Karpas-422 (cell line): ENCODE measurements at regions not wholly inside any gene's neighbourhood (a gene's known extent, or its start where the extent isn't known, plus 50 kb on each side); places are given as distances from the start of the nearest gene placed in this dataset.

Experiments
- DNase-seq: peaks from one replicate; pipeline ENCODE4 v3.0.0-alpha.2; 2015
- H2AFZ ChIP-seq: fragments of 200-600 bp; sonication (generic); 2 replicates; pipeline ENCODE4 v1.6.1; 2014; ENCODE audit warnings: antibody characterized with exemption, low read length, mixed read lengths
- H3K27ac ChIP-seq: fragments of 200-600 bp; sonication (generic); 2 replicates; pipeline ENCODE4 v1.5.1; 2014; ENCODE audit warnings: mild to moderate bottlenecking, low read length, moderate library complexity
- H3K27me3 ChIP-seq: fragments of 200-600 bp; sonication (generic); 2 replicates; pipeline ENCODE4 v1.6.1; 2014; ENCODE audit warnings: low read length, mixed read lengths
- H3K36me3 ChIP-seq: fragments of 200-600 bp; sonication (generic); 2 replicates; pipeline ENCODE4 v1.6.1; 2014; ENCODE audit warnings: low read length, mixed read lengths; ENCODE audit not compliant: insufficient read depth
- H3K4me1 ChIP-seq: fragments of 200-600 bp; sonication (generic); 2 replicates; pipeline ENCODE4 v1.6.1; 2014; ENCODE audit warnings: mild to moderate bottlenecking, low read length, mixed read lengths
- H3K4me2 ChIP-seq: fragments of 200-600 bp; sonication (generic); 2 replicates; pipeline ENCODE4 v1.6.1; 2014; ENCODE audit warnings: low read length, low read depth, mild to moderate bottlenecking; ENCODE audit not compliant: poor library complexity, severe bottlenecking
- H3K4me3 ChIP-seq: fragments of 200-600 bp; sonication (generic); 2 replicates; pipeline ENCODE4 v1.5.1; 2014; ENCODE audit warnings: mild to moderate bottlenecking, antibody characterized with exemption, low read length, mixed read lengths
- H3K79me2 ChIP-seq: fragments of 200-600 bp; sonication (generic); 2 replicates; pipeline ENCODE4 v1.6.1; 2014; ENCODE audit warnings: mild to moderate bottlenecking, low read length, mixed read lengths
- H3K9ac ChIP-seq: fragments of 200-600 bp; sonication (generic); 2 replicates; pipeline ENCODE4 v1.6.0; 2014; ENCODE audit warnings: low read length
- H3K9me2 ChIP-seq: fragments of 200-600 bp; sonication (generic), shearing (Covaris generic); replicated peaks from 2 replicates; pipeline ENCODE4 v1.6.0; 2014; ENCODE audit warnings: mild to moderate bottlenecking, low read length, moderate library complexity; ENCODE audit not compliant: insufficient read depth
- H3K9me3 ChIP-seq: fragments of 300-700, 200-600 bp; sonication (generic); 2 replicates; pipeline ENCODE4 v1.6.1; 2014; ENCODE audit warnings: low read length, mixed read lengths
- H4K20me1 ChIP-seq: fragments of 200-600 bp; sonication (generic); 2 replicates; pipeline ENCODE4 v1.6.1; 2014; ENCODE audit warnings: mild to moderate bottlenecking, antibody characterized with exemption, low read length, low read depth; ENCODE audit not compliant: insufficient read depth

DNA sequence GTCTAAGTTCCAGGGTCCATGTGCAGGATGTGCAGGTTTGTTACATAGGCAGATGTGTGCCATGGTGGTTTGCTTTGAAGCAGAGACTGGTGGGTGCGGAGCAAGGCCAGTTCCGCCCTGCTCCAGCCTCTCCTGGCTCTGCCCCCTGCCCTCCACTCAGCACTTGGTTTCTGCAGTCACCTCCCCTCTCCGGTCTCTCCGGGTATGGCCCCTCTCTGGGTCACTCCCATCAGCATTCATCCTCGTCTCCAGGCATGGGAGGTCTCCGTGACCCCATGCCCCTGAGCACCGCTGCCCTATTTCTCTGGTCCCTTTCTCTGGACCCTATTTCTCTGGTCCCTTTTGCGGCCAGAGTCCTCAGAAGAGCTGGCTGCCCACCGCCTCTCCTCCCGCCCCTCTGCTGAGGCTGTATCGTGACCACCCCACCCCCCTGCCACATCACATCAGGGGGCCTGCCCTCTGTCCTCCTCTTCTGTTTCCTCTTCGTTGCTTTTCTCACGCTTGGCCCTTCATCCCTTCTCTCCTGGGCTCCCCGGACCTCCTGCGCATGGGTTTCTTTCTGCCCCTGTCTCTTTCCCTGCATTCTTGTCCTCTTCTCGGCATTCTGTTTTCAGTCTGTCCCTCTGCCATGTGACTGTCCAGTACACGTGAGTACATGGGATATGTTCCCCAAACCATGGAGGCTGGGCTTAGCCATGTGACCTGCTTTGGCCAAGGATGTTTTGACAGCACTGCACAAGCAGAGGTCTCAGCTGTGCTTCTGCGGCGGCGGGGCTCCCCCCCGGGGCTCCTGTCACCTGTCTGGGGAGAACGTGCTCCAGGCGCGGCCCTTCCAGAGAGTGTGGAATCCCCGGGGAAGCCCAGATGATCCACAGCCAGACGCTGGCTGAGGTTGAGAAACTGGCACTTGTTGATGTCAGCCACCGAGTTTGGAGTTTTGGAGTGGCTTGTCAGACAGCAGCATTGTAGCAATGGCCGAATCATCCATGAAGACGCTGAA is 54.4 kb upstream of the C1orf174 start:
- no peak overlapping the region for H3K9ac ChIP-seq
- H3K27me3 ChIP-seq = no peaks in the 10 kb centered on the region
- DNase-seq = no peak
- H3K4me1 ChIP-seq = no peaks in the 10 kb centered on the region; the same call in 1 of the 2 replicates
- no peaks in the 10 kb centered on the region for H3K36me3 ChIP-seq
- no peak overlapping the region for H3K4me3 ChIP-seq
- no peak overlapping the region for H3K4me2 ChIP-seq
- no peaks in the 10 kb centered on the region for H3K9me3 ChIP-seq
- no peak overlapping the region for H3K27ac ChIP-seq
- no peaks in the 10 kb centered on the region for H3K9me2 ChIP-seq
- H2AFZ ChIP-seq = no peak overlapping the region
- H4K20me1 ChIP-seq = no peaks in the 10 kb centered on the region
- no peaks in the 10 kb centered on the region for H3K79me2 ChIP-seq

DNA sequence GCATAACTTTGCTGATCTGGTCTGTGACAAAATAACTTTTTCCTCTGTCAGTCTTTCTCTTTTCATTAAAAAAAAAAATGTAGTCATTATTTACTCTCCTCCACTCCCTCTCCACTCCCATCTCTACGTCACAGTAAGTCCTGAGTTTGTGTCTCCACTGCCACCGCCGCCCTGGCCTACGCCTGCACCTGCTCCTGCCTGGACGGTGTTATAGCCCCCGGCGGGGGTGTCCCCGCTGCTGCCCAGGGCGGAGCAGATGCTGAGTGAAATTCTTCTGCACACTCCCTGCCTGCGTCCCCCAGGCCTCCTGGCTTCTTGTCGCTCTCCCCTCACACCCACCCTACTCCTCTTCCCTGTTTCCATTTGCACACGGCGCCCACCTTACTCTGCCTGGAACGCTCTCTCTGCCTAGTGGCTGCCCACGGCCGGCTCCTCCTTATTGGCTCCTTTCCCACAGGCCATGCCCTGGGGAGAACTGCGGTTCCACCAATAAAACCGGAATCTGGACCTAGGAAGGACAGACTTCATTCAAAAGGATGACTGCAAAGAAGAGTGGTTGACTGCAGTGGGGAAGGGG is 55.2 kb upstream of the C1orf174 start:
- no peaks in the 10 kb centered on the region for H3K9me2 ChIP-seq
- H2AFZ ChIP-seq = no peak overlapping the region
- H3K79me2 ChIP-seq = no peaks in the 10 kb centered on the region
- no peak overlapping the region for H3K27ac ChIP-seq
- H3K4me2 ChIP-seq = no peak overlapping the region
- H4K20me1 ChIP-seq = no peaks in the 10 kb centered on the region
- no peak overlapping the region for H3K4me3 ChIP-seq
- no peaks in the 10 kb centered on the region for H3K36me3 ChIP-seq
- H3K9me3 ChIP-seq = no peaks in the 10 kb centered on the region
- H3K4me1 ChIP-seq = no peaks in the 10 kb centered on the region; the same call in 1 of the 2 replicates
- no peaks in the 10 kb centered on the region for H3K27me3 ChIP-seq
- DNase-seq = no peak
- no peak overlapping the region for H3K9ac ChIP-seq

DNA sequence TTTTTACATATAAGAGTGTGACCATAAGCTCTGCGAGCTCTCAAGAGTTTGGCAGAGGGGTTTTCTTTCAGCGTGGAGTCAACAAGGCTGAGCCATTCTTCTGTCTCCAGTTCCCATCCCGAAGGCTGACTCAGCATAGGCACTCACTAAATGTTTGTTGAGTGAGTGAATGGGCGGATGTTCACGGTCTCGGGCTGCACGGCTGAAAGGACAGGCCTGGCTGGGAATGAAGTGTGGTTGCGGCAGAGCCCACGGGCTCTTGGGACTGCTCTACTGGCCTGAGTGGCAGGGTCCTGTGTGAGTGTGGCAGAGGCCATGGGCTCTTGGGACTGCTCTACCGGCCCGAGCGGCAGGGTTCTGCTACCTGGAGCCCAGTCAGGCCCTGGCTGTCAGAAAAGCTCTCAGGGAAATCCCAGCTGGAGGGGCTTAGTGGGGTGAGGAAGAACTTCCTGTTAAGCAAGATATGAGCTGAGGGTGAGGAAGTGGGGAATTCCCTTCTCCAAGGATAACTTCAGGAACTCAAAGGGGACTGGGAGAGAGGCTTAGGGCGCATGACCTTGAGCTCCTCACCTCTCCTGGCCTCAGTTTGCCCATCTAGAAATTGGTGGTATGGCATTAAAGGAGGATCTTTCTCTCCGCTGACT is 56.6 kb upstream of the C1orf174 start:
- Histone ChIP-seq H3K27ac (no peak overlapping the region), H3K4me2 (no peak overlapping the region), H3K27me3 (no peaks in the 10 kb centered on the region), H3K79me2 (no peaks in the 10 kb centered on the region), H3K4me3 (no peak overlapping the region), H3K4me1 (no peaks in the 10 kb centered on the region; the same call in 1 of the 2 replicates), H3K9ac (no peak overlapping the region), H3K9me3 (no peaks in the 10 kb centered on the region), H2AFZ (no peak overlapping the region), H3K36me3 (no peaks in the 10 kb centered on the region), H4K20me1 (no peaks in the 10 kb centered on the region), H3K9me2 (no peaks in the 10 kb centered on the region)
- DNase-seq = no peak

DNA sequence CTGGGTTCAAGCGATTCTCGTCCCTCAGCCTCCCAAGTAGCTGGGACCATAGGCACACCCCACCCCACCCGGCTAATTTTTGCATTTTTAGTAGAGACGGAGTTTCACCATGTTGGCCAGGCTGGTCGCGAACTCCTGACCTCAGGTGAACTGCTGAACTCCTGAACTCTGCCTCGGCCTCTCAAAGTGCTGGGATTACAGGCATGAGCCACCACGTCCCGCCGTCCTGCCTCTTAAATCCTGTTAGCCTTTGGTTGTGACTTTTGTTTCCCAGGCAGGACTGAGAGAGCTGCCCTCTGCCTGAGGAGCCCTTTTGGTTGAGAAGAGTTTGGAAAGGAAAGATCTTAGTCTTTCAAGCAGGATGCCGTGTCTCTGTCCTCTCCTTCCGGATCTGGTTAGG is 59.3 kb upstream of the C1orf174 start:
- Histone ChIP-seq H3K9me2 (no peaks in the 10 kb centered on the region), H4K20me1 (no peaks in the 10 kb centered on the region), H3K27ac (no peak overlapping the region), H3K36me3 (no peaks in the 10 kb centered on the region), H3K9me3 (no peaks in the 10 kb centered on the region), H3K4me1 (no peaks in the 10 kb centered on the region; the same call in 1 of the 2 replicates), H3K27me3 (no peaks in the 10 kb centered on the region), H3K79me2 (no peaks in the 10 kb centered on the region), H3K9ac (no peak overlapping the region), H3K4me2 (no peak overlapping the region), H2AFZ (no peak overlapping the region), H3K4me3 (no peak overlapping the region)
- no peak for DNase-seq

DNA sequence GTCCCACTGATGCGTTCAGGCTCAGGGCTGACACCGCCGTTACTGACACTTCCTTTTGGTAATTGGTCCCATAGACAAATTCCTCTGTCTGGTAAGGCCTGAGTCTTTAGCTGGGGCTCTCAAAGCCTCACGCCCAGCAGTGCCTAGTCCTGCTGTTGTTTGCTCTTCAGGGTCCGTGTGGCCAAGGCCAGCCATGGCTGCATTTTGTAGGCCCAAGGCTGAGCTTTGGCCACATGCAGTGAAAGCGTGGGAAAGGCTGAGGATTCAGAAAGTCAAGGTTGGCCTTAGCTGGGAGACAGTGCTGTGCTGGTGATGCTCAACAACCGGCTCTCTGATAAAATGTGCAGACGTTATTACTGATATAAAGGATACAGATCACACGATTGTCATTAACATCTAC is 63.5 kb upstream of the C1orf174 start:
- Histone ChIP-seq H3K4me2 (no peak overlapping the region), H3K79me2 (no peaks in the 10 kb centered on the region), H3K27ac (no peak overlapping the region), H3K9me3 (no peaks in the 10 kb centered on the region), H3K36me3 (no peaks in the 10 kb centered on the region), H3K27me3 (no peaks in the 10 kb centered on the region), H3K9me2 (no peaks in the 10 kb centered on the region), H2AFZ (no peak overlapping the region), H3K4me3 (no peak overlapping the region), H4K20me1 (no peaks in the 10 kb centered on the region), H3K9ac (no peak overlapping the region), H3K4me1 (no peaks in the 10 kb centered on the region)
- DNase-seq = no peak

DNA sequence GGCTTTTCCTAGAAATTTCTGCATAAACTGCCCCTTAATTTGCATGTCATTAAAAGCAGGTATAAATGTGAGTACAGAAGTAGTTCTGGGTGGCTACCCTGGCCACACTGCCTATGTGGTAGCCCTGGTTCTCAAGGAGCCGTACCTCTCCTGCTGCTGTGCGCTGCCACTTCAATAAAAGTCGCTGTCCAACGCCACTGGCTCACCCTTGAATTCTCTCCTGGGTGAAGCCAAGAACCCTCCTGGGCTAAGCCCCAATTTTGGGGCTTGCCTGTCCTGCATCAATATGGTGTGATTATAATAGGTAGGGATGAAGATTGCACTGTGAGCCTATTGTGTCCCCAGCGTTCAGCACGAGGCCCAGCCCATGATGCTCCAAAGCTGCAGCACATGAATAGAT is 65.6 kb upstream of the C1orf174 start:
- H4K20me1 ChIP-seq = no peaks in the 10 kb centered on the region
- DNase-seq = no peak

DNA sequence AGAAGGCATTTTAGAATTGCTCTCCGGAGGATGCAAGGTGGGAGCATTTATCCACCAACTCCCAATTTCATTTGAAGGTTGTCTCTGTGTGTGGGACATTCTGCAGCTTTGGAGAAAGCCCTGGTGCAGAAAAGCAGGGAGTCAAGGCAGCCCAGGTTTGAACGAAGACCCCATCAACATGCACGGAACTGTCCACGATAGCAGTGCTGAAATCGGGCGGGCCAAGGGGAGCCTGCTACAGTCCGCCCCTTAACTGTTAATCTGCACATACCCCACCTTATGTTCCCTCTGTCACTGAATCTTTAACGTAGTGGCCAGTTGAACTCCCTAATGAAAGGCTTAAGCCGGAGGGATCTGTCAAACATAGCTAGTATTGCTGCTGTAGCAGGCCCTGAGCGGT is 68.8 kb upstream of the C1orf174 start:
- Histone ChIP-seq H3K27ac (no peak overlapping the region), H3K4me1 (no peaks in the 10 kb centered on the region), H3K9ac (no peak overlapping the region), H4K20me1 (no peaks in the 10 kb centered on the region), H3K79me2 (no peaks in the 10 kb centered on the region), H3K4me3 (no peak overlapping the region), H3K27me3 (no peaks in the 10 kb centered on the region), H3K9me2 (no peaks in the 10 kb centered on the region), H2AFZ (no peak overlapping the region), H3K4me2 (no peak overlapping the region), H3K9me3 (no peaks in the 10 kb centered on the region), H3K36me3 (no peaks in the 10 kb centered on the region)
- DNase-seq = peak; percentile 71

More for the DNA sequence above, 65.6 kb upstream of the C1orf174 start:
- H3K9ac ChIP-seq = no peak overlapping the region
- H3K9me2 ChIP-seq = no peaks in the 10 kb centered on the region
- no peaks in the 10 kb centered on the region for H3K36me3 ChIP-seq
- H3K27me3 ChIP-seq = no peaks in the 10 kb centered on the region
- no peaks in the 10 kb centered on the region for H3K4me1 ChIP-seq
- H3K27ac ChIP-seq = no peak overlapping the region
- no peaks in the 10 kb centered on the region for H3K79me2 ChIP-seq
- H3K9me3 ChIP-seq = no peaks in the 10 kb centered on the region
- H3K4me3 ChIP-seq = no peak overlapping the region
- H2AFZ ChIP-seq = no peak overlapping the region
- H3K4me2 ChIP-seq = no peak overlapping the region

DNA sequence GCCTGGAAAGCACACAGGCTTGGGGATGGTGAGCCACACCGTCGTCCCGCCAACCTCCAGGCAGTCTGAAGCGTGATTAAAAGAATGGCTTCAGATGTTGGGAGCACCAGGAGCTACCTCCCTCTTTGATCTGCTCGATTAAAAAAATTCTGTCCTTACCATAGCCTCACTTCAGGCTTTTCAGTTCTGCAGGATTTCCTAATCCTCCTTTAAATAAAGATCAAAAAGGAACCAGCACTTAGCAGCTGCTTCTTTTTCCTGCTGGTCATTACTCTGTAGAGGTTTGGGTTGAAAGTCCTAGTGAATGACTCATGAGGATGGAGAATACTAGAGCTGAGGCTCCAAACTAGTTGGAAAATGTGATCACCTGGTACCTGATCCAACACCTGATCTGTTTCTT is 71.9 kb upstream of the C1orf174 start:
- no peak overlapping the region for H3K4me3 ChIP-seq
- no peaks in the 10 kb centered on the region for H3K79me2 ChIP-seq
- no peak for DNase-seq
- H2AFZ ChIP-seq = no peak overlapping the region
- no peak overlapping the region for H3K4me2 ChIP-seq
- no peaks in the 10 kb centered on the region for H4K20me1 ChIP-seq
- H3K27ac ChIP-seq = no peak overlapping the region
- no peaks in the 10 kb centered on the region for H3K9me3 ChIP-seq
- no peaks in the 10 kb centered on the region for H3K36me3 ChIP-seq
- H3K4me1 ChIP-seq = no peaks in the 10 kb centered on the region
- H3K9ac ChIP-seq = no peak overlapping the region
- no peaks in the 10 kb centered on the region for H3K27me3 ChIP-seq
- H3K9me2 ChIP-seq = no peaks in the 10 kb centered on the region
